Activated CD8-positive, alpha-beta T cell treated with anti-CD3 and anti-CD28 coated beads, Interleukin-2, amount 10 ng/mL, durations not matched to agents 7 days and 5 days (primary cell): ENCODE measurements at regions not wholly inside any gene's neighbourhood (a gene's known extent, or its start where the extent isn't known, plus 50 kb on each side); places are given as distances from the start of the nearest gene placed in this dataset.
"Not testable (repeated sequence)": the region's sequence is repeated elsewhere in the genome, so short reads cannot be mapped to it uniquely, and the experiment has no call there.

ENCODE experiments used
- ATAC-seq: fragments of 150-1000 bp; cut with Tn5 transposase; one replicate; pipeline ENCODE4 v1.10.0; 2021; ENCODE audit warnings: moderate library complexity
- CTCF ChIA-PET: fragments of 350-600 bp; sonication (Branson Sonifier 250); formaldehyde crosslinking; loops from one replicate; lab custom pipeline; 2021; ENCODE audit warnings: antibody characterized with exemption; lab: Charles Lee
- POLR2A ChIA-PET: fragments of 350-600 bp; sonication (Branson Sonifier 250); formaldehyde crosslinking; loops from one replicate; lab custom pipeline; 2021; ENCODE audit warnings: antibody characterized with exemption; lab: Charles Lee
- DNase-seq: peaks from one replicate; pipeline ENCODE4 v3.0.0-alpha.2; 2020
- H3K27ac Mint-ChIP-seq: one replicate; pipeline ENCODE4 v1.8.0; 2021; ENCODE audit warnings: mild to moderate bottlenecking, mixed read lengths
- H3K27me3 Mint-ChIP-seq: one replicate; pipeline ENCODE4 v1.8.0; 2021; ENCODE audit warnings: low read depth, mixed read lengths
- H3K36me3 Mint-ChIP-seq: one replicate; pipeline ENCODE4 v1.8.0; 2021; ENCODE audit warnings: low read depth, mixed read lengths
- H3K4me1 Mint-ChIP-seq: one replicate; pipeline ENCODE4 v1.8.0; 2021; ENCODE audit warnings: low read depth, mixed read lengths
- H3K4me3 Mint-ChIP-seq: one replicate; pipeline ENCODE4 v1.8.0; 2021; ENCODE audit warnings: mild to moderate bottlenecking, mixed read lengths
- H3K9me3 Mint-ChIP-seq: one replicate; pipeline ENCODE4 v1.8.0; 2022; ENCODE audit warnings: mixed read lengths; ENCODE audit not compliant: insufficient read depth

DNA sequence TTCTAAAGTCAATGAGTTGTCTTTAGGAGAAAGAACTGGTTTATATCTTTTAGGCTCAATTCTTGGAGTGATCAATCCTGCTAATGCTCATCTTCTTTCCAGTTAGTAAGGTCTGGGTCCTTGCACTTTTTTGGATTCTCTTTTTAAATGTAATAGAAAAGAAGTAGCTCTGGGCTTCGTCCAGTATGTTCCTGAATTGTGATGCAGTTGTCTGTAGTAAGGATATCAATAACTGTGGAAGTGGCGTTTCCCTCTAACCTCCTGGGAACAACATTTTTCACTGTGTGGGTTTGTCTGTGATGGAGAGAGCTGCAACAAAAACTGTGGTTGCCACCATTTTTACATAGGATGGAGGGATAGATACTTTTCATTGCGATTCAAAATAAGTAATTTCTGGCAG is 367.2 kb downstream of the USP25 start:
- DNase-seq (no peak), ATAC-seq (no peak)
- no peaks in the 10 kb centered on the region for H3K4me1 Mint-ChIP-seq
- H3K27me3 Mint-ChIP-seq, result no peaks in the 10 kb centered on the region
- no peaks in the 10 kb centered on the region for H3K36me3 Mint-ChIP-seq
- POLR2A ChIA-PET, result no interaction called here
- H3K9me3 Mint-ChIP-seq, result no peaks in the 10 kb centered on the region
- no peak overlapping the region for H3K4me3 Mint-ChIP-seq
- H3K27ac Mint-ChIP-seq, result no peak overlapping the region
- CTCF ChIA-PET, result interaction anchor here (1.3 to 1.6 kb wide), 2 partner anchors 12 to 15 kb away, joined by 4 read pairs; no protein-coding TSS in a partner anchor

- DNase-seq (no peak), ATAC-seq (no peak)
- Mint-ChIP-seq H3K27ac (no peak overlapping the region), H3K27me3 (no peaks in the 10 kb centered on the region), H3K4me1 (no peaks in the 10 kb centered on the region), H3K36me3 (no peaks in the 10 kb centered on the region), H3K9me3 (no peaks in the 10 kb centered on the region), H3K4me3 (no peak overlapping the region)
- ChIA-PET POLR2A (no interaction called here), CTCF (no interaction called here)
Measured at GRCh38 chr21:16102113-16102512, 372.3 kb downstream of the USP25 start.

GRCh38 chr21:16108561-16109075 is 378.8 kb downstream of the USP25 start:
- ATAC-seq (no peak), DNase-seq (no peak)
- no peaks in the 10 kb centered on the region for H3K36me3 Mint-ChIP-seq
- no peak overlapping the region for H3K4me3 Mint-ChIP-seq
- CTCF ChIA-PET, result no interaction called here
- H3K27me3 Mint-ChIP-seq, result no peaks in the 10 kb centered on the region
- POLR2A ChIA-PET, result no interaction called here
- H3K27ac Mint-ChIP-seq, result no peak overlapping the region
- H3K9me3 Mint-ChIP-seq, result no peaks in the 10 kb centered on the region
- no peaks in the 10 kb centered on the region for H3K4me1 Mint-ChIP-seq

GRCh38 chr21:16113052-16113715 is 383.4 kb downstream of the USP25 start:
- H3K36me3 Mint-ChIP-seq, result no peaks in the 10 kb centered on the region

DNA sequence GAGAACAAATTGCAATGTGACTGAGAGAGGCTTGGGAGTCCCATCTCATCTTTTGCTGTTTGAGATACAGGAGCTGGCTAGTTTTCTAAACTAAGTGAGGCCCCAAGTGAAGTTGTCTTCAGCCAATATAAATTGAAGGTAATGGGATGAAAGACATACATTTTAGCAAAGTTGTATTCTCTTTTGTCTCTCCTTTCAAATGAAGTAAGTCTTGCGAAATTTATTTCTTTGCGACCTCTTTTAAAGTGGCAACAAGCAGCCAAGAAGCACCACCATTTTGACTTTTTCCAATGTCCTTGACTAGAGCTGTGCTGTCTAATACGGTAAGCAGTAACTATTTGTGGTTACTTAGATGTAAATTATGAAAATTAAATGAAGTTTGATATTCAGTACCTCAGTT is 385.7 kb downstream of the USP25 start:
- DNase-seq (no peak), ATAC-seq (no peak)
- CTCF ChIA-PET, result no interaction called here
- POLR2A ChIA-PET, result no interaction called here
- Mint-ChIP-seq H3K9me3 (no peaks in the 10 kb centered on the region), H3K4me1 (no peaks in the 10 kb centered on the region), H3K27me3 (no peaks in the 10 kb centered on the region), H3K27ac (no peak overlapping the region), H3K36me3 (no peaks in the 10 kb centered on the region), H3K4me3 (no peak overlapping the region)

More at GRCh38 chr21:16113052-16113715, 383.4 kb downstream of the USP25 start:
- POLR2A ChIA-PET, result no interaction called here
- DNase-seq (no peak), ATAC-seq (no peak)
- CTCF ChIA-PET, result no interaction called here
- Mint-ChIP-seq H3K9me3 (no peaks in the 10 kb centered on the region), H3K4me3 (no peak overlapping the region), H3K27me3 (no peaks in the 10 kb centered on the region), H3K27ac (no peak overlapping the region), H3K4me1 (no peaks in the 10 kb centered on the region)

DNA sequence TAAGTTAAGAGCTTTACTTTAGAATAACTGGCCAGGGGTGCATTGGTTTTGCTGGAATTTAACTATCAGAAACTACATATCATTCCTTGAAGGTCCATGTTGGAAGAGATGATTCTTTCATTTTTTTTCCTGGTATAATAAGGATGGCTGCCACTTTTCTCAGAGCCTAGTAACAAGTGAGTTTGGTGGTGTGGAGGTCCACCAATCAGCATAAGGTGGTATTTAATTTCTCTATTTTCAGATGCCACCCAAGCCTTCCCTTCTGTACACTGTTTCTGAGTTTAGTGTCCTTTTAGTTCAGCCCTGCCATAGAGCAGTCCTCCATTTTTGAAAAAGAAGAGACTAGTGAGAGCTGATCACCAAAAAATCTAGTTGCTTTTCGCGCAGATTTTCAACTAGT is 386.3 kb downstream of the USP25 start:
- Mint-ChIP-seq H3K27ac (no peak overlapping the region), H3K9me3 (no peaks in the 10 kb centered on the region), H3K36me3 (no peaks in the 10 kb centered on the region), H3K27me3 (no peaks in the 10 kb centered on the region), H3K4me1 (no peaks in the 10 kb centered on the region), H3K4me3 (no peak overlapping the region)
- DNase-seq (no peak), ATAC-seq (no peak)
- ChIA-PET CTCF (no interaction called here), POLR2A (no interaction called here)

GRCh38 chr21:16116798-16117197 is 387.0 kb downstream of the USP25 start:
- H3K4me3 Mint-ChIP-seq, result no peak overlapping the region
- POLR2A ChIA-PET, result no interaction called here

DNA sequence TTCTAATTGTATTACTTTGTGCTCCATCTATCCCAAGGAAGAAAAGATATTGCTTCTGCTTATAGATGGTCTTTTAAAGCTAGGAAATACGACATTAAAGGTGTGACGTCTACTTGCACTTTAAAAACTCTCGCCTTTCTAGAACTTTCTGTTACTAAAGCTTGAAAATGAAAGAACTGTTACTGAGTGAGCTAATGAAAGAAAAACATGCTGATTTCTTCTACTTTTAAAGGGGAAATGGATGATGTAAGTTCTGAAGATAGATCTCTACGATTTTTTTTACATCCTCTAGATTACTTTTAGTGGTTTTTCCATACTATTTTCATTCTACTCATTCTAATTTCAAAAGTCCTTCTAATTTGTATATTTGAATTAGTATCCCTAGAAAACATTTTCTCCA is 387.5 kb downstream of the USP25 start:
- Mint-ChIP-seq H3K4me1 (no peaks in the 10 kb centered on the region), H3K27me3 (no peaks in the 10 kb centered on the region), H3K4me3 (no peak overlapping the region), H3K36me3 (no peaks in the 10 kb centered on the region), H3K27ac (no peak overlapping the region), H3K9me3 (no peaks in the 10 kb centered on the region)
- DNase-seq, result no peak
- ChIA-PET POLR2A (no interaction called here), CTCF (no interaction called here)
- ATAC-seq, result no peak

More at GRCh38 chr21:16116798-16117197, 387.0 kb downstream of the USP25 start:
- CTCF ChIA-PET, result no interaction called here
- no peaks in the 10 kb centered on the region for H3K4me1 Mint-ChIP-seq
- H3K9me3 Mint-ChIP-seq, result no peaks in the 10 kb centered on the region
- H3K27me3 Mint-ChIP-seq, result no peaks in the 10 kb centered on the region
- no peak for ATAC-seq
- DNase-seq, result no peak
- H3K27ac Mint-ChIP-seq, result no peak overlapping the region
- no peaks in the 10 kb centered on the region for H3K36me3 Mint-ChIP-seq

DNA sequence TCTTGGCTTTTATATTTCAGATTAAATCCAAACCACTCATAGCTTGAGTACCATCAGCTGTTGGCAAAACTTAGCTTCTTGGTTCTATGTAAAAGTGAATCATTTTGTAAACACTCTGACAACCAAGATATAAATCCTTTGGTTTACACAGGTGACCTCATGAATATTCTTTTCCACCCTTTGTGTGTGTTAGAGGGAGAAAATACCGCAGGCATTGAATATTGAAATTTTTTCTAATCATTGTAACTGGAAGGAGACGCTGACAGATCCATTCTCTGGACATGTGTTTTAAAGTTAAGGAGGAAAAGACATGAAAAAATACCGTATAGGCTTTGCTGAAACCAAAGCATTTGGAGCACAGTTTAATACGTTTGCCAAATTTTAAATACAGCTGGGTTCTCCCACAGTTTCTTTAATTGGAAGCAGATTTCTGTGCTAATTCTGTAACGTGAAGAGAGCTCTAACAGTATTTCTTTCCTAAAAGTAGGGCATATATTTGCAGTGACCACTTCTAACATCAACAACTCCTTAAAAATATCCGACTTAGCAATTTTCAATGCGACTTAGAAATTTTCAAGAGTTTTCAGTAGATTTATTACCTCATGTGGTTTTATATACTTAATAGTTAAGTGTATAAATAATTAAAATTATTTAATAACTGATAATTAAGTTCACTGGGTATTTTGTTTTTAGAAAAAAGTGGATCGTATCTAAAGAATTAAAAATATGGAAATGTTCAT is 388.2 kb downstream of the USP25 start:
- Mint-ChIP-seq H3K9me3 (no peaks in the 10 kb centered on the region), H3K27me3 (no peaks in the 10 kb centered on the region), H3K4me1 (no peaks in the 10 kb centered on the region), H3K27ac (no peak overlapping the region), H3K4me3 (no peak overlapping the region), H3K36me3 (no peaks in the 10 kb centered on the region)
- DNase-seq (no peak), ATAC-seq (no peak)
- ChIA-PET POLR2A (no interaction called here), CTCF (no interaction called here)

- Mint-ChIP-seq H3K27me3 (no peaks in the 10 kb centered on the region), H3K27ac (no peak overlapping the region), H3K4me3 (no peak overlapping the region), H3K9me3 (no peaks in the 10 kb centered on the region), H3K36me3 (no peaks in the 10 kb centered on the region), H3K4me1 (no peaks in the 10 kb centered on the region)
- ChIA-PET POLR2A (no interaction called here), CTCF (no interaction called here)
- ATAC-seq (no peak), DNase-seq (no peak)
Measured at GRCh38 chr21:16124378-16125138, 394.8 kb downstream of the USP25 start.

- H3K9me3 Mint-ChIP-seq, result no peaks in the 10 kb centered on the region
- ChIA-PET CTCF (no interaction called here), POLR2A (no interaction called here)
- ATAC-seq, result no peak
- no peaks in the 10 kb centered on the region for H3K4me1 Mint-ChIP-seq
- DNase-seq, result no peak
- H3K27me3 Mint-ChIP-seq, result no peaks in the 10 kb centered on the region
- no peak overlapping the region for H3K27ac Mint-ChIP-seq
- H3K36me3 Mint-ChIP-seq, result no peaks in the 10 kb centered on the region
- H3K4me3 Mint-ChIP-seq, result no peak overlapping the region
Measured at GRCh38 chr21:16125274-16125673, 395.5 kb downstream of the USP25 start.

GRCh38 chr21:16132453-16132852 is 402.7 kb downstream of the USP25 start:
- CTCF ChIA-PET, H3K4me3 Mint-ChIP-seq: not testable (repeated sequence)

More at GRCh38 chr21:16132453-16132852, 402.7 kb downstream of the USP25 start:
- H3K27me3 Mint-ChIP-seq, DNase-seq, H3K9me3 Mint-ChIP-seq, H3K27ac Mint-ChIP-seq, ATAC-seq, H3K4me1 Mint-ChIP-seq, POLR2A ChIA-PET, H3K36me3 Mint-ChIP-seq: not testable (repeated sequence)
